GM18507 (cell line): ENCODE measurements at regions not wholly inside any gene's neighbourhood (a gene's known extent, or its start where the extent isn't known, plus 50 kb on each side); places are given as distances from the start of the nearest gene placed in this dataset.
A peak's percentile ranks its signal among the peaks of the same experiment; 100 is the strongest.

Source experiments
- DNase-seq: peaks from one replicate; pipeline ENCODE4 v3.0.0; 2011; ENCODE audit warnings: low read depth; ENCODE audit not compliant: insufficient read length; ENCODE audit errors: extremely low spot score
- FAIRE-seq: peaks from 2 replicates; lab custom pipeline; 2011; peaks lifted over from hg19 to GRCh38; lab: Jason Lieb, UNC

GRCh38 chr1:200354243-200354642 is 55.6 kb downstream of the ZNF281 start:
- no peak for DNase-seq
- FAIRE-seq, result no peak

GRCh38 chr1:200353232-200353631 is 56.6 kb downstream of the ZNF281 start:
- FAIRE-seq (no peak), DNase-seq (no peak)

GRCh38 chr1:200351826-200352549 is 57.8 kb downstream of the ZNF281 start:
- no peak for DNase-seq

GRCh38 chr1:200351425-200351824 is 58.4 kb downstream of the ZNF281 start:
- no peak for DNase-seq
- no peak for FAIRE-seq

More at GRCh38 chr1:200351826-200352549, 57.8 kb downstream of the ZNF281 start:
- FAIRE-seq, result peak; percentile 60

- no peak for FAIRE-seq
- no peak for DNase-seq
Observed at GRCh38 chr1:200346700-200347099, 63.1 kb downstream of the ZNF281 start.

GRCh38 chr1:200345520-200345919 is 64.3 kb downstream of the ZNF281 start:
- DNase-seq (no peak), FAIRE-seq (no peak)

GRCh38 chr1:200343874-200344273 is 66.0 kb downstream of the ZNF281 start:
- no peak for DNase-seq
- FAIRE-seq, result no peak

- no peak for FAIRE-seq
- DNase-seq, result no peak
Observed at GRCh38 chr1:200342511-200343311, 67.1 kb downstream of the ZNF281 start.

- no peak for FAIRE-seq
- DNase-seq, result no peak
Observed at GRCh38 chr1:200338451-200338850, 71.4 kb downstream of the ZNF281 start.

GRCh38 chr1:200337831-200338230 is 72.0 kb downstream of the ZNF281 start:
- no peak for FAIRE-seq
- no peak for DNase-seq

- DNase-seq (no peak), FAIRE-seq (no peak)
Observed at GRCh38 chr1:200337410-200337809, 72.4 kb downstream of the ZNF281 start.

GRCh38 chr1:200336901-200337391 is 72.9 kb downstream of the ZNF281 start:
- DNase-seq, result no peak
- FAIRE-seq, result no peak

GRCh38 chr1:200336101-200336845 is 73.6 kb downstream of the ZNF281 start:
- DNase-seq, result no peak
- no peak for FAIRE-seq

GRCh38 chr1:200334661-200335256 is 75.1 kb downstream of the ZNF281 start:
- FAIRE-seq, result no peak
- DNase-seq, result no peak

- DNase-seq, result no peak
- no peak for FAIRE-seq
Observed at GRCh38 chr1:200333329-200333728, 76.5 kb downstream of the ZNF281 start.

- no peak for FAIRE-seq
Observed at GRCh38 chr1:200332716-200333115, 77.1 kb downstream of the ZNF281 start.

GRCh38 chr1:200330741-200331428 is 79.0 kb downstream of the ZNF281 start:
- DNase-seq (no peak), FAIRE-seq (no peak)

More at GRCh38 chr1:200332716-200333115, 77.1 kb downstream of the ZNF281 start:
- DNase-seq, result no peak

GRCh38 chr1:200329208-200329882 is 80.5 kb downstream of the ZNF281 start:
- DNase-seq, result no peak
- FAIRE-seq, result no peak

GRCh38 chr1:200328379-200328778 is 81.5 kb downstream of the ZNF281 start:
- DNase-seq (no peak), FAIRE-seq (no peak)
